Breast epithelium (tissue), 4 donors: ENCODE measurements at regions not wholly inside any gene's neighbourhood (a gene's known extent, or its start where the extent isn't known, plus 50 kb on each side); places are given as distances from the start of the nearest gene placed in this dataset.

ENCODE experiments used
- DNase-seq, 2 donors: peaks; one replicate each; pipeline ENCODE4 v3.0.0-alpha.2; 2019; ENCODE audit warnings: low spot score in 2 of 2
- H3K27ac ChIP-seq, 2 donors: fragments of 200-600 bp; sonication (generic) in 1 of 2; one replicate each; pipeline ENCODE4 v1.5.1; 2016 to 2019; ENCODE audit warnings: mild to moderate bottlenecking in 1 of 2
- H3K27me3 ChIP-seq, 2 donors: fragments of 200-600 bp; sonication (generic) in 1 of 2; one replicate each; pipeline versions ENCODE4 v1.5.1 to v1.6.0; 2017 to 2019; ENCODE audit warnings: control low read depth in 1 of 2, mild to moderate bottlenecking in 1 of 2
- H3K36me3 ChIP-seq: fragments of 200-600 bp; one replicate; pipeline ENCODE4 v1.5.1; 2019
- H3K4me1 ChIP-seq, 2 donors: fragments of 200-600 bp; sonication (generic); one replicate each; pipeline ENCODE4 v1.5.1; 2016 to 2019; ENCODE audit warnings: control low read depth in 1 of 2
- H3K4me3 ChIP-seq, 3 donors: fragments of 200-600 bp; sonication (generic); 1 replicate in 2 of 3; 2 replicates in 1 of 3; pipeline ENCODE4 v1.5.1; 2016 to 2019; ENCODE audit warnings: mild to moderate bottlenecking in 3 of 3, moderate library complexity in 2 of 3
- H3K9me3 ChIP-seq, 2 donors: fragments of 200-600 bp; sonication (generic) in 1 of 2; one replicate each; pipeline ENCODE4 v1.5.1; 2016 to 2019; ENCODE audit warnings: control low read depth in 1 of 2
- CTCF ChIP-seq, 3 donors: fragments of 450-650 bp; IDR thresholded peaks; one replicate each; pipeline ENCODE4 v1.5.1; 2016 to 2017; ENCODE audit warnings: antibody characterized with exemption in 3 of 3, mild to moderate bottlenecking in 3 of 3, moderate library complexity in 3 of 3
- POLR2A ChIP-seq: fragments of 450-650 bp; IDR thresholded peaks from one replicate; pipeline ENCODE4 v1.6.1; 2016; ENCODE audit warnings: antibody characterized with exemption, mild to moderate bottlenecking, moderate library complexity
- POLR2AphosphoS5 ChIP-seq, 3 donors: sonication (generic); formaldehyde crosslinking; IDR thresholded peaks; one replicate each; pipeline ENCODE4 v1.6.1; 2017; ENCODE audit warnings: antibody characterized with exemption in 3 of 3
- intact Hi-C: fragments of 100-400 bp; cut with DNase I; formaldehyde crosslinking; loops from one replicate; pipeline ENCODE4 v1.15.1; 2023; ENCODE audit warnings: low total_unique reads

GRCh38 chr13:81791641-81792040 lies 1450.7 kb upstream of the SPRY2 start:
- Histone ChIP-seq H3K36me3 (no peaks in the 10 kb centered on the region), H3K4me3 (no peak overlapping the region), H3K4me1 (no peaks in the 10 kb centered on the region), H3K27me3 (no peaks in the 10 kb centered on the region), H3K27ac (no peak overlapping the region), H3K9me3 (no peaks in the 10 kb centered on the region)
- TF ChIP-seq POLR2AphosphoS5 (IDR thresholded peaks at IDR 0.05) (no peak), CTCF (IDR thresholded peaks at IDR 0.05) (no peak), POLR2A (no peak)
- intact Hi-C loops, result no loop called here
- no peak for DNase-seq

- no peaks in the 10 kb centered on the region for H3K4me1 ChIP-seq
- no peaks in the 10 kb centered on the region for H3K36me3 ChIP-seq
- no peak overlapping the region for H3K27ac ChIP-seq
- no peak for DNase-seq
- no peaks in the 10 kb centered on the region for H3K9me3 ChIP-seq
- TF ChIP-seq POLR2A (no peak), CTCF (IDR thresholded peaks at IDR 0.05) (no peak), POLR2AphosphoS5 (IDR thresholded peaks at IDR 0.05) (no peak)
- intact Hi-C loops, result no loop called here
- no peaks in the 10 kb centered on the region for H3K27me3 ChIP-seq
- H3K4me3 ChIP-seq, result no peak overlapping the region
Observed at GRCh38 chr13:81781471-81781870, 1440.5 kb upstream of the SPRY2 start.

GRCh38 chr13:81779876-81780275 lies 1439.0 kb upstream of the SPRY2 start:
- no peak for DNase-seq
- intact Hi-C loops, result no loop called here
- no peaks in the 10 kb centered on the region for H3K36me3 ChIP-seq
- H3K4me3 ChIP-seq, result no peak overlapping the region
- H3K27ac ChIP-seq, result no peak overlapping the region
- no peaks in the 10 kb centered on the region for H3K4me1 ChIP-seq
- TF ChIP-seq POLR2A, result no peak
- no peak for TF ChIP-seq POLR2AphosphoS5 (IDR thresholded peaks at IDR 0.05)
- TF ChIP-seq CTCF (IDR thresholded peaks at IDR 0.05), result no peak
- H3K9me3 ChIP-seq, result no peaks in the 10 kb centered on the region
- no peaks in the 10 kb centered on the region for H3K27me3 ChIP-seq

GRCh38 chr13:81778350-81778749 lies 1437.4 kb upstream of the SPRY2 start:
- DNase-seq, result no peak
- Histone ChIP-seq H3K4me3 (no peak overlapping the region), H3K27me3 (no peaks in the 10 kb centered on the region), H3K4me1 (no peaks in the 10 kb centered on the region), H3K36me3 (no peaks in the 10 kb centered on the region), H3K9me3 (no peaks in the 10 kb centered on the region), H3K27ac (no peak overlapping the region)
- intact Hi-C loops, result no loop called here
- TF ChIP-seq POLR2AphosphoS5 (IDR thresholded peaks at IDR 0.05) (no peak), CTCF (IDR thresholded peaks at IDR 0.05) (no peak), POLR2A (no peak)

GRCh38 chr13:81773263-81773662 lies 1432.3 kb upstream of the SPRY2 start:
- no peak overlapping the region for H3K4me3 ChIP-seq
- no peaks in the 10 kb centered on the region for H3K4me1 ChIP-seq
- H3K9me3 ChIP-seq, result no peaks in the 10 kb centered on the region
- H3K36me3 ChIP-seq, result no peaks in the 10 kb centered on the region
- H3K27me3 ChIP-seq, result no peaks in the 10 kb centered on the region
- TF ChIP-seq POLR2A (no peak), CTCF (IDR thresholded peaks at IDR 0.05) (no peak), POLR2AphosphoS5 (IDR thresholded peaks at IDR 0.05) (no peak)
- H3K27ac ChIP-seq, result no peak overlapping the region
- no peak for DNase-seq
- intact Hi-C loops, result no loop called here
